T-cell (primary cell): ENCODE measurements at regions not wholly inside any gene's neighbourhood (a gene's known extent, or its start where the extent isn't known, plus 50 kb on each side); places are given as distances from the start of the nearest gene placed in this dataset.

Experiments used
- ATAC-seq, 4 experiments: fragments of 200-7000 bp in 3 of 4; fragments of 150-1000 bp in 1 of 4; cut with Tn5 transposase; replicated peaks in 1 of 4; 1 replicate in 3 of 4; 2 replicates in 1 of 4; pipeline ENCODE4 v1.10.0; 2021; ENCODE audit warnings: moderate library complexity in 3 of 4, mild to moderate bottlenecking in 2 of 4, moderate number of reproducible peaks in 1 of 4
- CTCF ChIA-PET, 2 donors: fragments of 300-600 bp; sonication (Branson Sonifier 250); formaldehyde crosslinking; loops; one replicate each; lab custom pipeline; 2022; ENCODE audit warnings: antibody characterized with exemption in 2 of 2; lab: Charles Lee
- POLR2A ChIA-PET, 2 donors: fragments of 300-600 bp; sonication (Branson Sonifier 250); formaldehyde crosslinking; loops; one replicate each; lab custom pipeline; 2022; ENCODE audit warnings: antibody characterized with exemption in 2 of 2; lab: Charles Lee
- DNase-seq, 35 experiments: peaks; one replicate each; pipeline versions ENCODE4 v3.0.0 to v3.0.0-alpha.2; 2013 to 2023
- H3K27ac ChIP-seq: one replicate; pipeline ENCODE4 v1.5.1; 2013; ENCODE audit warnings: low read length
- H3K27me3 ChIP-seq, 2 experiments: replicated peaks in 1 of 2; 1 replicate in 1 of 2; 2 replicates in 1 of 2; pipeline versions ENCODE4 v1.6.1 to v1.7.0; 2013; ENCODE audit warnings: low read length in 1 of 2, mixed read lengths in 1 of 2; ENCODE audit not compliant: control insufficient read depth in 2 of 2, insufficient read depth in 2 of 2; ENCODE audit errors: extremely low read depth in 1 of 2
- H3K36me3 ChIP-seq, 2 donors: 1 replicate in 1 of 2; 2 replicates in 1 of 2; pipeline versions ENCODE4 v1.6.1 to v1.7.0; 2013; ENCODE audit warnings: low read length in 1 of 2; ENCODE audit not compliant: control insufficient read depth in 2 of 2, insufficient read depth in 1 of 2; ENCODE audit errors: extremely low read depth in 1 of 2
- H3K4me1 ChIP-seq, 2 experiments: 1 replicate in 1 of 2; 2 replicates in 1 of 2; pipeline versions ENCODE4 v1.6.1 to v1.7.0; 2013; ENCODE audit warnings: low read length in 2 of 2, mixed read lengths in 1 of 2; ENCODE audit not compliant: insufficient read depth in 2 of 2, control insufficient read depth in 1 of 2; ENCODE audit errors: extremely low read depth in 1 of 2
- H3K4me3 ChIP-seq, 2 donors: 1 replicate in 1 of 2; 2 replicates in 1 of 2; pipeline versions ENCODE4 v1.5.1 to v1.7.0; 2013; ENCODE audit warnings: mild to moderate bottlenecking in 2 of 2, low read length in 1 of 2, moderate library complexity in 1 of 2; ENCODE audit not compliant: control insufficient read depth in 1 of 2; ENCODE audit errors: extremely low read depth in 1 of 2
- H3K9me3 ChIP-seq: 2 replicates; pipeline ENCODE4 v1.7.0; 2013
- H3K27ac Mint-ChIP-seq, 2 donors: one replicate each; pipeline ENCODE4 v1.8.0; 2020 to 2021; ENCODE audit warnings: mild to moderate bottlenecking in 2 of 2, mixed read lengths in 2 of 2
- H3K27me3 Mint-ChIP-seq, 2 donors: one replicate each; pipeline ENCODE4 v1.8.0; 2021 to 2022; ENCODE audit warnings: mixed read lengths in 2 of 2
- H3K36me3 Mint-ChIP-seq: one replicate; pipeline ENCODE4 v1.8.0; 2021; ENCODE audit warnings: mixed read lengths
- H3K4me1 Mint-ChIP-seq, 3 donors: one replicate each; pipeline ENCODE4 v1.8.0; 2020 to 2022; ENCODE audit warnings: mixed read lengths in 3 of 3, mild to moderate bottlenecking in 1 of 3
- H3K4me3 Mint-ChIP-seq, 3 donors: one replicate each; pipeline ENCODE4 v1.8.0; 2020 to 2022; ENCODE audit warnings: mild to moderate bottlenecking in 3 of 3, mixed read lengths in 3 of 3, moderate library complexity in 3 of 3
- H3K9me3 Mint-ChIP-seq, 3 donors: one replicate each; pipeline ENCODE4 v1.8.0; 2020 to 2022; ENCODE audit warnings: mixed read lengths in 3 of 3
- WGBS: methylation state at CpG from one replicate; pipeline ENCODE4 v1.1.5; 2013; ENCODE audit warnings: missing lambda C conversion rate; ENCODE audit not compliant: insufficient coverage; 5-methylcytosine and 5-hydroxymethylcytosine counted together

DNA sequence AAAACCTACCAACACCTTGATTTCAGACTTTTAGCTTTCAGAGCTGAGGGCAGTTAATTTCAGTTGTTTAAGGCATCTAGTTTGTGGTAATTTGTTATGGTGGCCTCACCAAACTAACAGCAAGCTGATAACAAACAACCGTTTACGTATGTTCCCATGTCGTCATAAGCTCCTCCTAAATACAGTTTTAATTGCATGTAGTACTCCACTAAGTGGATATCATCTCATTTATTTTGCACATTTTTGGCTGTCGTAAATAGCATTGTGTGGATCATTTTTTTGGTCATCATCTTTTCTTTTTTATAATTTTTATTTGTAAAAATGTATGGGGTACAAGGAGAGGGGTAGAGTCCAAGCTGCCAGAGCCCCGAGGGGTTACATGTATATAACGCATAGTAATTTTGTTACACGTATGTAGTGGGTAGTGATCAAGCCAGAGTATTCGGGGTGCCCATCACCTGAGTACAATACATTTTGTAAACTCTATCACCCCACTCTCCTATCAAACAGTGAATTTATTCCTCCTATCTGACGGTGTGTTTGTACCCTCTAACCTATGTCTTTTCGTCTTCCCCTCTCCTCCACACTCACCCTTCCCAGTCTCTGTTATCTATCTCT, 89.2 kb upstream of the MYCN start:
- Mint-ChIP-seq H3K4me1 (no peaks in the 10 kb centered on the region), H3K9me3 (peaks cover 0 to under 1% (median 0%) of the 10 kb centered on the region in 3 donors), H3K36me3 (no peaks in the 10 kb centered on the region), H3K4me3 (no peak overlapping the region), H3K27ac (no peak overlapping the region), H3K27me3 (peaks cover 1 to 11% of the 10 kb centered on the region in 2 donors)
- WGBS, result 83% methylated on average over 2 of the region's 10 CpGs
- CTCF ChIA-PET, result no interaction called here
- Histone ChIP-seq H3K9me3 (no peaks in the 10 kb centered on the region), H3K4me1 (no peaks in the 10 kb centered on the region), H3K4me3 (no peak overlapping the region), H3K36me3 (no peaks in the 10 kb centered on the region), H3K27me3 (peaks cover 0 to 5% of the 10 kb centered on the region in 2 experiments), H3K27ac (no peak overlapping the region)
- POLR2A ChIA-PET, result no interaction called here
- ATAC-seq, result no peak
- no peak for DNase-seq

DNA sequence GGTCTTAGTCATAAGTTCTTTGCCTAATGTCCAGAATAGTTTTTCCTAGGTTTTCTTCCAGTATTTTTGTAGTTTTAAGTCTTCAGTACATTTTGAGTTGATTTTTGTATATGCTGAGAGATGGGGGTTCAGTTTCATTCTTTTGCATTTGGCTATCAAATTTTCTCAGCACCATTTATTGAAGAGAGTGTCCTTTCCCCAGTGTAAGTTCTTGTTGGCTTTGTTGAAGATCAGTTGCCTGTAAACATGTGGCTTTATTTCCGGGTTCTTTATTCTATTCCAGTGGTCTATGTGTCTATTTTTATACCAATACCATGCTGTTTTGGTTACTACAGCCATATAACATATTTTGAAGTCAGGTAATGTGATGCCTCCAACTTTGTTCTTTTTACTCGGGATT, 87.5 kb upstream of the MYCN start:
- no CpG with 5 or more reads among the region's 2 CpGs for WGBS
- CTCF ChIA-PET, result no interaction called here

GRCh38 chr2:15853903-15854302, 86.4 kb upstream of the MYCN start:
- DNase-seq (no peak), ATAC-seq (no peak)
- no peak overlapping the region for H3K4me3 ChIP-seq
- H3K27me3 ChIP-seq, result no peaks in the 10 kb centered on the region
- Mint-ChIP-seq H3K27me3 (peaks cover 13 to 15% of the 10 kb centered on the region in 2 donors), H3K4me3 (no peak overlapping the region), H3K27ac (no peak overlapping the region), H3K9me3 (peaks cover 0 to 3% (median 0%) of the 10 kb centered on the region in 3 donors), H3K36me3 (no peaks in the 10 kb centered on the region), H3K4me1 (no peaks in the 10 kb centered on the region)
- WGBS, result no CpG with 5 or more reads among the region's 3 CpGs
- H3K4me1 ChIP-seq, result no peaks in the 10 kb centered on the region
- CTCF ChIA-PET, result no interaction called here
- H3K9me3 ChIP-seq, result no peaks in the 10 kb centered on the region
- no peaks in the 10 kb centered on the region for H3K36me3 ChIP-seq
- POLR2A ChIA-PET, result no interaction called here
- no peak overlapping the region for H3K27ac ChIP-seq

More for the DNA sequence above, 87.5 kb upstream of the MYCN start:
- Histone ChIP-seq H3K4me1 (no peaks in the 10 kb centered on the region), H3K4me3 (no peak overlapping the region), H3K27me3 (no peaks in the 10 kb centered on the region), H3K27ac (no peak overlapping the region), H3K9me3 (no peaks in the 10 kb centered on the region), H3K36me3 (no peaks in the 10 kb centered on the region)
- POLR2A ChIA-PET, result no interaction called here
- no peak for ATAC-seq
- Mint-ChIP-seq H3K4me3 (no peak overlapping the region), H3K27ac (no peak overlapping the region), H3K36me3 (no peaks in the 10 kb centered on the region), H3K4me1 (no peaks in the 10 kb centered on the region), H3K9me3 (peaks cover 0 to 3% (median 0%) of the 10 kb centered on the region in 3 donors), H3K27me3 (peaks cover 10 to 11% of the 10 kb centered on the region in 2 donors)
- no peak for DNase-seq

DNA sequence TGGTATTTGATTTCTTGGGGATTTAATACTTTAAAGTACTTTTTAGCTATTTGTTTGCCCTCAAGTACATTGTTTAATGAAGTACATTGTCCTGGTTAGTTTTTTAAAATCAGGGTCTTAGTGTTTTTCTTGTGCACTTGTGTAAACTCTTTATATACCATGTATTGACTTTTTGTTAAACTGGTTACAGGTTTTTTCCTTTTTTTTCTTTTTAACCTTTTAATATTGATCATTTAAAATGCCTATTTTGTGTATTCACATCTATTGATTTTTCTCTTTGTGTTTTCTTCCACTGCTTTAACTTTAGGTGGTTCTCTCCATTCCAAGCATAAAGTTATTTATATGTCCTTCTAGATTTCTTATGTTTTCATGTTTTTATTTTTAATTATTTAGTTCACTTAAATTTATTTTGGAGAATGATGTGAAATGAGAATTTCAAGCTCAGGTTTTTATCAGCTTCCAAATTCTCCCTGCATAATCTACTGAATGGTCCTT, 84.5 kb upstream of the MYCN start:
- Mint-ChIP-seq H3K4me1 (no peaks in the 10 kb centered on the region), H3K27ac (no peak overlapping the region), H3K4me3 (no peak overlapping the region), H3K27me3 (peaks cover 13 to 21% of the 10 kb centered on the region in 2 donors), H3K36me3 (no peaks in the 10 kb centered on the region), H3K9me3 (peaks cover 0 to 3% (median 0%) of the 10 kb centered on the region in 3 donors)
- Histone ChIP-seq H3K36me3 (no peaks in the 10 kb centered on the region), H3K4me1 (no peaks in the 10 kb centered on the region), H3K27ac (no peak overlapping the region), H3K9me3 (no peaks in the 10 kb centered on the region), H3K27me3 (no peaks in the 10 kb centered on the region), H3K4me3 (no peak overlapping the region)
- CTCF ChIA-PET, result no interaction called here
- DNase-seq, result no peak
- ATAC-seq, result no peak
- POLR2A ChIA-PET, result no interaction called here

GRCh38 chr2:15856318-15856717, 84.0 kb upstream of the MYCN start:
- no peak overlapping the region for H3K27ac ChIP-seq
- no peaks in the 10 kb centered on the region for H3K4me1 Mint-ChIP-seq
- H3K27me3 ChIP-seq, result no peaks in the 10 kb centered on the region
- ATAC-seq (no peak), DNase-seq (no peak)
- no peak overlapping the region for H3K27ac Mint-ChIP-seq
- H3K4me1 ChIP-seq, result no peaks in the 10 kb centered on the region
- H3K9me3 ChIP-seq, result no peaks in the 10 kb centered on the region
- 100% methylated on average over 1 of the region's 3 CpGs for WGBS
- CTCF ChIA-PET, result no interaction called here
- H3K27me3 Mint-ChIP-seq, result peaks cover 13 to 21% of the 10 kb centered on the region in 2 donors
- H3K9me3 Mint-ChIP-seq, result peaks cover 0 to 3% (median 0%) of the 10 kb centered on the region in 3 donors
- POLR2A ChIA-PET, result no interaction called here
- no peaks in the 10 kb centered on the region for H3K36me3 ChIP-seq
- H3K4me3 Mint-ChIP-seq, result no peak overlapping the region
- H3K36me3 Mint-ChIP-seq, result no peaks in the 10 kb centered on the region
- no peak overlapping the region for H3K4me3 ChIP-seq

DNA sequence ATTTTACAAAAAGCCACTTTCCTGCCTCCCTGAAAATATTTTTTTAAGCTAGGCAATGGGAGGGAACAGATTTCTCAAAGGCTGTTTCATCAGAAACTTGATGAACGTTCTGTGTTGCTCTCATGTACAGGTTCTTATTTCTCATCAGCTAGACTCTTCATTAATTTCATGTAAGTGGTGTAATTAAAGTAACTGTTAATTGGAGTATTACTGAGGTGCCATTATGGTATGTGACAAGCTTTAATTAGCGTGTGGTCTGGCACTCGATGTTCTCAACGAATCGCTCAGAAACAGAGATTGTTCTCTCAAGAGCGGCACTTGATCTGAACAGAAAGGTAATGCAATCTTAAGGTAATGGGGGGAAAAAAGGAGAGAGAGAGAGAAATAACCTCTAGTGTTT, 81.9 kb upstream of the MYCN start:
- DNase-seq (no peak), ATAC-seq (no peak)
- Histone ChIP-seq H3K9me3 (no peaks in the 10 kb centered on the region), H3K4me3 (no peak overlapping the region), H3K27me3 (peaks cover 0 to 4% of the 10 kb centered on the region in 2 experiments), H3K4me1 (no peaks in the 10 kb centered on the region), H3K27ac (no peak overlapping the region), H3K36me3 (no peaks in the 10 kb centered on the region)
- no peaks in the 10 kb centered on the region for H3K4me1 Mint-ChIP-seq
- H3K4me3 Mint-ChIP-seq, result no peak overlapping the region
- WGBS, result 92% methylated on average over 2 of the region's 6 CpGs
- H3K27ac Mint-ChIP-seq, result no peak overlapping the region
- CTCF ChIA-PET, result no interaction called here
- peaks cover 7 to 31% of the 10 kb centered on the region in 2 donors for H3K27me3 Mint-ChIP-seq
- H3K9me3 Mint-ChIP-seq, result peaks cover 0 to 7% (median 0%) of the 10 kb centered on the region in 3 donors
- POLR2A ChIA-PET, result no interaction called here
- no peaks in the 10 kb centered on the region for H3K36me3 Mint-ChIP-seq
